ENCODE measurements at regions not wholly inside any gene's neighbourhood (a gene's known extent, or its start where the extent isn't known, plus 50 kb on each side); places are given as distances from the start of the nearest gene placed in this dataset.

DNA sequence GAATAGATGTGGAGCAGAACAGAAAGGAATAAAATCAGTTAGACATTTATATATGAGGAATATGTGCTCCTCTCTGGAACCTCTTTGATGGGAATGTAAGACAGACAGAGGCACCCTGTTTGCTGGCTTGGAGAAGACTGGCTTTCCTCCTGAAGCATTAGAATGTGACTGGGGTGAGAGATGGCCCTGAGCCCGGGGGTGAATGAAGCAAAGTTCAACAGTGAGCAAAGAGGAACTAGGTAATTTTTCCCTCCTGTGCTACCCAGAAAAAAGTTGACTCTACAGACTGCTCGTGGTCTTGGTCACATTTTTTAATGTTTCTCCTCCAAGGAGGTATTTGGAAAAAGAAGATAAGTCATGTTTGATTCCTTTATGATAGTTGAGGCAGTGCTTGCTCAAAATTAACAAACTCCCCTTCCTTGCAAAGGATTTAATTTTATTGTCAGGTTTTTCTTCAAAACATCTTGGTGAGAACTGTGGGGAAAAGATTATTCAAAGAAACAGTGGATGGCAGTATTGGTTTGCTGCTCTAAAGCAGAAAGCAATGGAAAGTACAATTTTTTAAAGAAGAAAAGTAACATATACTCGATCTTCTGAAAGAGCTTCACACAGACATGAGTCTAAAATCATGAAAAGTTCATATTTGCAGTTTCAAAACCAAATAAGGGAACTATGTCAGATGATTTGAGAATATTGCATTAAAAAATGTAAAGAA lies 370.4 kb upstream of the CDIN1 start:
- Histone ChIP-seq H3K9me3 (ENCODE audit: low read depth) (no peaks in the 10 kb centered on the region), H3K79me2 (ENCODE audit: low read depth) (no peaks in the 10 kb centered on the region), H3K36me3 (no peaks in the 10 kb centered on the region), H3K27me3 (no peaks in the 10 kb centered on the region), H3F3A (ENCODE audit: low read depth) (no peaks in the 10 kb centered on the region), H4K20me1 (ENCODE audit: low read depth) (no peaks in the 10 kb centered on the region), H3K4me3 (no peak overlapping the region), H3K4me1 (no peaks in the 10 kb centered on the region), H3K4me2 (no peak overlapping the region), H3K9ac (no peak overlapping the region), H3K27ac (no peak overlapping the region), H2AFZ (replicated peaks) (no peak overlapping the region)
- no peak for TF ChIP-seq EZH2 (IDR thresholded peaks at IDR 0.05)
- TF ChIP-seq CTCF (IDR thresholded peaks at IDR 0.05), result no peak
- TF ChIP-seq EZH2phosphoT487 (IDR thresholded peaks at IDR 0.05), result no peak
- Mint-ChIP-seq H3K9me3 (peaks cover 2% of the 10 kb centered on the region), H3K27ac (no peak overlapping the region), H3K36me3 (no peaks in the 10 kb centered on the region), H3K27me3 (ENCODE audit: insufficient read depth, low read depth) (peaks cover 3% of the 10 kb centered on the region), H3K4me3 (no peak overlapping the region), H3K4me1 (no peaks in the 10 kb centered on the region)
- DNase-seq (ENCODE audit: low spot score), result no peak

DNA sequence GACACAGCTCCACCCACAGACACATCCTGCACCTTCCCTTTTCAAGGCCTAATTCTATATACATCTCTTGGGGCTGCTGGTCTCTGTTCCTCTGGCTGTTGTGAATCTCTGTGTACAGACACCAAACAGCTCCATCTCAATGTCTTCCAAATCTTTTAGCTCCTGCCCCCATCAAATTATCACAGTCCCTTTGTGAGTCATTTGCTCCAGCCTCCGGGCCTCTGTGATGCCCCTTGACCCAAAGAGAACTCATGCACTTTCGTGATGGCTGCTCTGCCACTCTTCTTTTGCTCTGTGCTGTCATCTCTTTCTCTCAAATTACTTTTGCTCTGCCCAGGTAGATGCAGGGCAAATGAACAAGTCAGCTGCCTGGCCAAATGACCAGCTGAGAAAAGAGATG lies 369.0 kb upstream of the CDIN1 start:
- Histone ChIP-seq H3F3A (ENCODE audit: low read depth) (no peaks in the 10 kb centered on the region), H2AFZ (replicated peaks) (no peak overlapping the region), H3K79me2 (ENCODE audit: low read depth) (no peaks in the 10 kb centered on the region), H4K20me1 (ENCODE audit: low read depth) (no peaks in the 10 kb centered on the region), H3K27ac (no peak overlapping the region), H3K9me3 (ENCODE audit: low read depth) (no peaks in the 10 kb centered on the region), H3K9ac (no peak overlapping the region), H3K36me3 (no peaks in the 10 kb centered on the region), H3K4me1 (no peaks in the 10 kb centered on the region), H3K27me3 (no peaks in the 10 kb centered on the region), H3K4me3 (no peak overlapping the region), H3K4me2 (no peak overlapping the region)
- H3K36me3 Mint-ChIP-seq, result no peaks in the 10 kb centered on the region
- TF ChIP-seq CTCF (IDR thresholded peaks at IDR 0.05) (no peak), EZH2phosphoT487 (IDR thresholded peaks at IDR 0.05) (no peak), EZH2 (IDR thresholded peaks at IDR 0.05) (no peak)
- peaks cover 2% of the 10 kb centered on the region for H3K9me3 Mint-ChIP-seq
- no peaks in the 10 kb centered on the region for H3K4me1 Mint-ChIP-seq
- peak overlapping the region; percentile 14 for H3K27ac Mint-ChIP-seq
- H3K27me3 Mint-ChIP-seq (ENCODE audit: insufficient read depth, low read depth), result peaks cover 1% of the 10 kb centered on the region
- DNase-seq (ENCODE audit: low spot score), result no peak
- no peak overlapping the region for H3K4me3 Mint-ChIP-seq

- no peaks in the 10 kb centered on the region for H3K36me3 Mint-ChIP-seq
- H3K4me1 Mint-ChIP-seq, result peaks cover 12% of the 10 kb centered on the region
- H2AFZ ChIP-seq (replicated peaks), result no peak overlapping the region
Observed at GRCh38 chr15:36218322-36218721, 361.1 kb upstream of the CDIN1 start.

More at GRCh38 chr15:36218322-36218721, 361.1 kb upstream of the CDIN1 start:
- Histone ChIP-seq H3K79me2 (ENCODE audit: low read depth) (no peaks in the 10 kb centered on the region), H4K20me1 (ENCODE audit: low read depth) (no peaks in the 10 kb centered on the region), H3K27ac (no peak overlapping the region), H3K36me3 (no peaks in the 10 kb centered on the region), H3K4me1 (peaks cover 13% of the 10 kb centered on the region), H3K9ac (no peak overlapping the region), H3K4me3 (no peak overlapping the region), H3K27me3 (no peaks in the 10 kb centered on the region), H3F3A (ENCODE audit: low read depth) (no peaks in the 10 kb centered on the region), H3K4me2 (no peak overlapping the region), H3K9me3 (ENCODE audit: low read depth) (no peaks in the 10 kb centered on the region)
- no peak for DNase-seq (ENCODE audit: low spot score)
- Mint-ChIP-seq H3K27ac (no peak overlapping the region), H3K27me3 (ENCODE audit: insufficient read depth, low read depth) (no peaks in the 10 kb centered on the region), H3K9me3 (peaks cover 7% of the 10 kb centered on the region), H3K4me3 (no peak overlapping the region)
- TF ChIP-seq CTCF (IDR thresholded peaks at IDR 0.05), result no peak
- TF ChIP-seq EZH2 (IDR thresholded peaks at IDR 0.05), result no peak
- TF ChIP-seq EZH2phosphoT487 (IDR thresholded peaks at IDR 0.05), result no peak

Data from neural progenitor cell (in vitro differentiated cells).